PFSK-1 (cell line): ENCODE measurements at regions not wholly inside any gene's neighbourhood (a gene's known extent, or its start where the extent isn't known, plus 50 kb on each side); places are given as distances from the start of the nearest gene placed in this dataset.

Experiments
- FOXP2 ChIP-seq: optimal IDR thresholded peaks from 2 replicates; pipeline ENCODE3; 2011; ENCODE audit warnings: borderline replicate concordance, control low read depth, inconsistent platforms; ENCODE audit not compliant: insufficient read depth; ENCODE audit errors: extremely low read length, extremely low read depth
- POLR2AphosphoS5 ChIP-seq: IDR thresholded peaks from 2 replicates; pipeline ENCODE4 v1.6.1; 2012; ENCODE audit warnings: low read depth, mild to moderate bottlenecking, control low read depth, low read length, moderate library complexity
- SIN3A ChIP-seq: IDR thresholded peaks from 2 replicates; pipeline ENCODE4 v1.6.1; 2012; ENCODE audit warnings: mild to moderate bottlenecking, low read length, moderate library complexity, borderline replicate concordance; ENCODE audit not compliant: insufficient read depth
- TAF1 ChIP-seq: IDR thresholded peaks from 2 replicates; pipeline ENCODE4 v1.6.1; 2012; ENCODE audit warnings: low read length, control low read depth, borderline replicate concordance; ENCODE audit not compliant: insufficient read depth
- TF ChIP-seq, protein P1 (sequence below), 2 experiments: IDR thresholded peaks; 2 replicates each; pipeline versions ENCODE4 v1.6.1 to v1.8.0; 2011 to 2012; ENCODE audit warnings: low read depth in 2 of 2, low read length in 2 of 2, control low read depth in 1 of 2, inconsistent platforms in 1 of 2, mild to moderate bottlenecking in 1 of 2, moderate library complexity in 1 of 2; ENCODE audit not compliant: insufficient read depth in 1 of 2

DNA sequence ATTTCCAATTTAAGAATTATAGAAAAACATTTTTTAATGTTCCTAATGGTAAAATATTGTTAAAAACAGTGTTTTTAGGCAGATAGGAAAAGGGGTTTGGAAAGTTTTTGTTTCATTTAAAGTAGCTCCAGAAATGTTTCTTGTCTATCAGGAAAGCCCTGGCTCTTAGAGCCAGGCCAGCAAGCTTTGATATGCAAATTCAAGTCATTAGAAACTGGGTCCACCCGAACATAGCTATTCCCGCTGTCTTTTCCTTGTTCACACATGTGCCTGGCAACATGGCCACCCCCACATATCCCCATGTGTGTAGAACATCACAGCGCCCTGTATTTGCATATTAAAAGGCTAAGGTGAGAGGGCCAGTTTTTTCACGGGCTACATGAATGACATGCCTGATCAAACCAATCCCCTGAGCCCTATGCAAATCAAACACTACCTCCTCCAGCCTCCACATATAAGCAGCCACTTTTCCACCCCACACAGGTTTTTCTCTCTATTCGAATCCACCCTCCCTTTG is 925.3 kb upstream of the CDH10 start:
- TF ChIP-seq, protein P1, sequence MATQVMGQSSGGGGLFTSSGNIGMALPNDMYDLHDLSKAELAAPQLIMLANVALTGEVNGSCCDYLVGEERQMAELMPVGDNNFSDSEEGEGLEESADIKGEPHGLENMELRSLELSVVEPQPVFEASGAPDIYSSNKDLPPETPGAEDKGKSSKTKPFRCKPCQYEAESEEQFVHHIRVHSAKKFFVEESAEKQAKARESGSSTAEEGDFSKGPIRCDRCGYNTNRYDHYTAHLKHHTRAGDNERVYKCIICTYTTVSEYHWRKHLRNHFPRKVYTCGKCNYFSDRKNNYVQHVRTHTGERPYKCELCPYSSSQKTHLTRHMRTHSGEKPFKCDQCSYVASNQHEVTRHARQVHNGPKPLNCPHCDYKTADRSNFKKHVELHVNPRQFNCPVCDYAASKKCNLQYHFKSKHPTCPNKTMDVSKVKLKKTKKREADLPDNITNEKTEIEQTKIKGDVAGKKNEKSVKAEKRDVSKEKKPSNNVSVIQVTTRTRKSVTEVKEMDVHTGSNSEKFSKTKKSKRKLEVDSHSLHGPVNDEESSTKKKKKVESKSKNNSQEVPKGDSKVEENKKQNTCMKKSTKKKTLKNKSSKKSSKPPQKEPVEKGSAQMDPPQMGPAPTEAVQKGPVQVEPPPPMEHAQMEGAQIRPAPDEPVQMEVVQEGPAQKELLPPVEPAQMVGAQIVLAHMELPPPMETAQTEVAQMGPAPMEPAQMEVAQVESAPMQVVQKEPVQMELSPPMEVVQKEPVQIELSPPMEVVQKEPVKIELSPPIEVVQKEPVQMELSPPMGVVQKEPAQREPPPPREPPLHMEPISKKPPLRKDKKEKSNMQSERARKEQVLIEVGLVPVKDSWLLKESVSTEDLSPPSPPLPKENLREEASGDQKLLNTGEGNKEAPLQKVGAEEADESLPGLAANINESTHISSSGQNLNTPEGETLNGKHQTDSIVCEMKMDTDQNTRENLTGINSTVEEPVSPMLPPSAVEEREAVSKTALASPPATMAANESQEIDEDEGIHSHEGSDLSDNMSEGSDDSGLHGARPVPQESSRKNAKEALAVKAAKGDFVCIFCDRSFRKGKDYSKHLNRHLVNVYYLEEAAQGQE (IDR thresholded peaks at IDR 0.05; ENCODE audit: insufficient read depth in 1 of 2, low read depth in 2 of 2, low read length in 2 of 2): no peak
- no peak for TF ChIP-seq POLR2AphosphoS5
- TF ChIP-seq TAF1: no peak
- no peak for TF ChIP-seq SIN3A
- no peak for TF ChIP-seq FOXP2
